ENCODE measurements at regions not wholly inside any gene's neighbourhood (a gene's known extent, or its start where the extent isn't known, plus 50 kb on each side); places are given as distances from the start of the nearest gene placed in this dataset.

- Histone ChIP-seq H3K36me3 (ENCODE audit: low read depth) (no peaks in the 10 kb centered on the region), H2AFZ (no peak overlapping the region), H3K4me2 (no peak overlapping the region), H3F3A (ENCODE audit: insufficient read depth, low read depth) (no peaks in the 10 kb centered on the region), H3K4me3 (no peak overlapping the region), H3K9me3 (ENCODE audit: insufficient read depth, low read depth) (no peaks in the 10 kb centered on the region; the same call in 1 of the 2 replicates), H3K27me3 (ENCODE audit: insufficient read depth, low read depth) (no peaks in the 10 kb centered on the region), H3K79me2 (ENCODE audit: low read depth) (no peaks in the 10 kb centered on the region), H3K27ac (no peak overlapping the region), H3K4me1 (replicated peaks; ENCODE audit: insufficient read depth) (peaks cover 2% of the 10 kb centered on the region; the same call in 1 of the 2 replicates), H4K20me1 (ENCODE audit: insufficient read depth) (no peaks in the 10 kb centered on the region), H3K9me2 (ENCODE audit: insufficient read depth) (no peaks in the 10 kb centered on the region)
- ChIA-PET CTCF (no interaction called here), POLR2A (ENCODE audit: unreplicated experiment) (no interaction called here)
- intact Hi-C loops (cut with micrococcal nuclease; ENCODE audit: unreplicated experiment), result no loop called here
- DNase-seq, result no peak
- TF ChIP-seq EZH2 (IDR thresholded peaks at IDR 0.05; ENCODE audit: low read depth), result no peak
- TF ChIP-seq CTCF (conservative IDR thresholded peaks at IDR 0.05), result no peak
- BruUV-seq (replicated peaks), result no TSS peak
Measured at GRCh38 chr13:79745081-79745480, 264.1 kb downstream of the NDFIP2 start.

- CTCF ChIA-PET, result no interaction called here
- Histone ChIP-seq H3K9me3 (ENCODE audit: insufficient read depth, low read depth) (no peaks in the 10 kb centered on the region; the same call in 1 of the 2 replicates), H3K27me3 (ENCODE audit: insufficient read depth, low read depth) (no peaks in the 10 kb centered on the region), H3F3A (ENCODE audit: insufficient read depth, low read depth) (no peaks in the 10 kb centered on the region), H3K36me3 (ENCODE audit: low read depth) (no peaks in the 10 kb centered on the region), H3K4me3 (no peak overlapping the region), H4K20me1 (ENCODE audit: insufficient read depth) (no peaks in the 10 kb centered on the region), H3K79me2 (ENCODE audit: low read depth) (no peaks in the 10 kb centered on the region), H3K9me2 (ENCODE audit: insufficient read depth) (no peaks in the 10 kb centered on the region), H2AFZ (no peak overlapping the region), H3K27ac (no peak overlapping the region), H3K4me1 (replicated peaks; ENCODE audit: insufficient read depth) (no peaks in the 10 kb centered on the region), H3K4me2 (no peak overlapping the region)
- POLR2A ChIA-PET (ENCODE audit: unreplicated experiment), result no interaction called here
- intact Hi-C loops (cut with micrococcal nuclease; ENCODE audit: unreplicated experiment), result no loop called here
- BruUV-seq (replicated peaks), result no TSS peak
- DNase-seq, result no peak
- TF ChIP-seq CTCF (conservative IDR thresholded peaks at IDR 0.05) (no peak), EZH2 (IDR thresholded peaks at IDR 0.05; ENCODE audit: low read depth) (no peak)
Measured at GRCh38 chr13:79742923-79743322, 262.0 kb downstream of the NDFIP2 start.

GRCh38 chr13:79740991-79741390 lies 260.0 kb downstream of the NDFIP2 start:
- POLR2A ChIA-PET (ENCODE audit: unreplicated experiment), result no interaction called here
- no peak for DNase-seq
- intact Hi-C loops (cut with micrococcal nuclease; ENCODE audit: unreplicated experiment), result no loop called here

More at GRCh38 chr13:79740991-79741390, 260.0 kb downstream of the NDFIP2 start:
- peaks cover 12% of the 10 kb centered on the region for H3K4me1 ChIP-seq (replicated peaks; ENCODE audit: insufficient read depth)
- H2AFZ ChIP-seq, result no peak overlapping the region
- H3K9me2 ChIP-seq (ENCODE audit: insufficient read depth), result no peaks in the 10 kb centered on the region
- no peaks in the 10 kb centered on the region for H3K9me3 ChIP-seq (ENCODE audit: insufficient read depth, low read depth)
- TF ChIP-seq EZH2 (IDR thresholded peaks at IDR 0.05; ENCODE audit: low read depth) (no peak), CTCF (conservative IDR thresholded peaks at IDR 0.05) (no peak)
- H3K27me3 ChIP-seq (ENCODE audit: insufficient read depth, low read depth), result no peaks in the 10 kb centered on the region
- no peak overlapping the region for H3K4me2 ChIP-seq
- H3F3A ChIP-seq (ENCODE audit: insufficient read depth, low read depth), result peaks cover 8% of the 10 kb centered on the region; the same call in 1 of the 2 replicates
- CTCF ChIA-PET, result no interaction called here
- no TSS peak for BruUV-seq (replicated peaks)
- H3K4me3 ChIP-seq, result no peak overlapping the region
- H3K79me2 ChIP-seq (ENCODE audit: low read depth), result no peaks in the 10 kb centered on the region
- H3K27ac ChIP-seq, result no peak overlapping the region
- H4K20me1 ChIP-seq (ENCODE audit: insufficient read depth), result no peaks in the 10 kb centered on the region
- no peaks in the 10 kb centered on the region for H3K36me3 ChIP-seq (ENCODE audit: low read depth)
